NOMO-1 (cell line): ENCODE measurements at regions not wholly inside any gene's neighbourhood (a gene's known extent, or its start where the extent isn't known, plus 50 kb on each side); places are given as distances from the start of the nearest gene placed in this dataset.
A peak's percentile ranks its signal among the peaks of the same experiment; 100 is the strongest.
"Not testable (repeated sequence)": the region's sequence is repeated elsewhere in the genome, so short reads cannot be mapped to it uniquely, and the experiment has no call there.

ENCODE experiments used
- DNase-seq, 2 experiments: peaks; one replicate each; lab custom pipeline; 2025; ENCODE audit not compliant: unreplicated experiment in 2 of 2; lab: John Stamatoyannopoulos, UW

DNA sequence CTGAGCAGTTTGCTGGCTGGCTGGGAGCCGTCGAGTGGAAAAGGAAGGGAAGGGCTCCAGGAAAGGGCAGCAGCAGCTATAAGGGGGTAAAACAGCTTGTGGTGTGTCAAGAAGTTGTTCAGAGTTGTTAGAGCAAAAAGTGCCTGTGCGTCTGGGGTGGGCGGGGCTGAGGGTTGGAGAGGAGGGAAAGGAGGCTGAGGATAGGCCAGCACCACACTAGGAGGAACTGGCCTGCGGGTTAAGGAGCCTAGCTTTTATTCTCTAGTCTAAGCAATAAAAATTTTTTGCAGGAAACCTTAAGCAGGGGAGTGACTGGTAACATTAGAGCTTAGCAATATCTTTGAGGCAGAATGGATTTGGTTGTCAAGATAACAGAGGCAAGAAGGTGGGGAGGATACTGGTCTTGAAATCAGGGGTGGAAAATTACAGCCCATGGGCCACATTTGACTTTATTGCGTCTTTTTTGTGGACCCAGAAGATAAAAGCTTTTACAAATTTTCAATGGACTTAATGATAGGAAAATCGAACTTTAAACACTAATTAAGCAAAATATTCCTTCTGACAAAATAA lies 134.5 kb upstream of the AADACL2 start:
- no peak for DNase-seq

DNA sequence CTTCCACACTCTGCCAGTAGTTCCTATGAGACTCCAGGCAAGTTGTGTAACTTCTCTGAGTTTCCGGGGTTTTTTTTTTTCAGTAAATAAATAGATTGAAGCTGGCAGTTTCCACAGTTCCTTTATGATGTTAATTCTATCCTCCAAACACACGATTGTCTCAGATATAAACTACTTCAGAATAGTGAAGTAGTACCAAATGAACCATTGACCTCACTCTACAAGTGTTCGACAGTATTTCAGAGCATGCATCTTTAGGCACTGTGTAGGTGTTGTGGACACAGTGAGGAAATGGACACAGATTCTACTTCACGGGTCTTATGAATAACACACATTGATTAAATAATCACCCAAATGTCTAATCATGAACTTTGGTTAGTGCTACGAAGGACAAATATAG lies 136.1 kb upstream of the IGSF10 start:
- no peak for DNase-seq

DNA sequence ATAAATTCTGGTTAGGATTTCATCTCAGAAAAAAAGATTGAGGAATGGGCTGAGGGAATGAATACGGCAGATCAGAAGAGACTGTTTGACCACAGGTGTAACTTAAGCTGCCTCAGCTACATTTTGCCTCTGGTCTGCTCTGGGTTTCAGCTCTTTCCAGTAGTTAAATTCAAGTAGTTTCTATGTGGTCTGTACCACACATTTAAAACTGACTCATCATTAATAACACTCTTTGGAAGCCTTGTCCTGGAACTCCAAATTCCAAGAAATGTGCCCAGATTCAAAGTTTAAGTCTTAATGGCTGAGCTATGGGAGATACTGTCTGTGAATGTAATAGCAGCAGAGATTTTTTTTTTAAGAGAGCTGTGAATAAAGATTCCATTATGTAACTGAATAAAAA lies 133.1 kb upstream of the IGSF10 start:
- DNase-seq = no peak

DNA sequence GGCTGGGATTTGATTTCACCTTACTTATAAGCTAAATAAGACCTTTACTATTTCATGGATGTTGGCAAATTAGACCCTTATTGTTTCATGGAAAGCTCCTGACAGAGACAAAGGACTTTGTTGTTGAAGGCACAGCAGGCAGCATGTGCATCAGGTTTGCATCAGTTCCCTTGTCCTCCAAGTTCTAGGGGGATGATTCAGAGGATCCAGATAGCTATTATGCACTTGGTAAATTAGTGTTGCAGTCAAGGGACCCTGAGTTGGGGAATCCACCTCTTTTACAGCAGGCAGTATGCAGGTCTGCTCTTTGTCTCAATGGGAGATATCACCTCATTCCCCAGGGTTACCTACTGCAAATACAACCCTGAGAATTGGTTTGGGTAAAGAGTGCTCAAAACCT lies 131.4 kb upstream of the IGSF10 start:
- DNase-seq = no peak

DNA sequence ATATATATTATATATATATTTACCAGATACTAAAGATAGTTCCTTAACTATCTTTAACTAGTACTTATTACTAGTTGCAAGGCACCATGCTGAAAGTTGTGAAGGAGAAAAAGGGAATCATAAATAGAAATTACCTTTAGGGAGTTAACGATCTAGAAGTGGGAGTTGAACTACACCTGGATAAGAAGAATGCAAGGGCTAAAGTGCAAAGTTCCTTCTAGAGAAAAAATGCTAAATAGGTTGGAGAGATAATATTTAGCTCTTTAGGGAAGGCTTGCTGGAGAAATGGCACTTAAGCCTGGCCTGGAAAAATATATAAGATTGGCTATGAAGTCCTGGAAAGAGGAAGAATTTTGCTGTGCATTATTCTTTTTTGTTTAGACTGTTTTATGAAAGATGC lies 130.6 kb upstream of the IGSF10 start:
- DNase-seq = no peak

DNA sequence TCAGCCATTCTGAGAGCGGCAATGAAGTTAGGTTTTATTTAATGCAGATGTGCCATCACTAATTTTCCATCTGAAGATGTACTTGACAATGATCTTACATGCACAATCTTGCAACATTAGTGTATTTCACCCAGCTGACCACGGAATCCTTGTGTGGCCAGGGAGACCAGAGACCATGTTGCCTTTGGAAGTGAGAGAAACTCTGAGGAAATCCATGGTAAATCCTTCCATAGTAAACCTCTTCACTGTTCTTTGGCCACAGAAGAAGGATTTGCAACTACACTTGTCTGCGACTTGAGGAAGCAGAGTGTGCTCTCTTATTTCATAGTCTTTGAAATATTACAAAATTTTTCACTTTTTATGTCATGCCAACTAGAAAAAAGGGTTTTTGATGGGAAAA lies 128.4 kb upstream of the IGSF10 start:
- DNase-seq = no peak

DNA sequence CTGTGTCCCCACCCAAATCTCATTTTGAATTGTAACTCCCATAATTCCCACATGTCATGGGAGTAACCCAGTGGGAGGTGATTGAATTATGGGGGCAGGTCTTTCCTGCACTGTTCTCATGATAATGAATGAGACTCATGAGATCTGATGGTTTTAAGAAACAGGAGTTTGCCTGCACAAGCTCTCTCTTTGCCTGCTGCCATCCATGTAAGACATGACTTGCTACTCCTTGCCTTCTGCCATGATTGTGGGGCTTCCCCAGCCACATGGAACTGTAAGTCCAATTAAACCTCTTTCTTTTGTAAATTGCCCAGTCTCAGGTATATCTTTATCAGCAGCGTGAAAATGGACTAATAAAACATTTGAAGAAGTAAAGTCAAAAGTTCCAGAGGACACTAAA lies 126.8 kb upstream of the IGSF10 start:
- DNase-seq = not testable (repeated sequence)

DNA sequence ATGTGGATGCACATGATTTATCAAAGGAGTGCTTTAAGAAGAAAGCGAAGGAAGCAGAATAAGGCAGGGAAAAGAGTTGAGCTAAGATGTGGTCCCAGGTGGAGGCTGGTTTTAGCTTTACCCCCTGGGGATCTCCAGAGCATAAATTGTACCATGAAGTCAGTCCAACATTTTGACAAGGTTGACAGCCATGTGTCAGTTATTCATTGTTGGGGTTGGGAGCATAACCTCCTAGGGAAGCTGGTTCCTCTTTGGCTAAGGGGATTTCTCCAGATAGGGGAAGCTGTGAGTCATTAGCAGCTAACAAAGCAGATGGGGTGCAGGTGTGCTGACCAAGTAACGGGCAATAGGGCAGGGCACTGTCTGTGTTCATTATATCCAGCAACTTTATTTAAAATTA lies 123.7 kb upstream of the IGSF10 start:
- peak; percentile 3 to 24 for DNase-seq

DNA sequence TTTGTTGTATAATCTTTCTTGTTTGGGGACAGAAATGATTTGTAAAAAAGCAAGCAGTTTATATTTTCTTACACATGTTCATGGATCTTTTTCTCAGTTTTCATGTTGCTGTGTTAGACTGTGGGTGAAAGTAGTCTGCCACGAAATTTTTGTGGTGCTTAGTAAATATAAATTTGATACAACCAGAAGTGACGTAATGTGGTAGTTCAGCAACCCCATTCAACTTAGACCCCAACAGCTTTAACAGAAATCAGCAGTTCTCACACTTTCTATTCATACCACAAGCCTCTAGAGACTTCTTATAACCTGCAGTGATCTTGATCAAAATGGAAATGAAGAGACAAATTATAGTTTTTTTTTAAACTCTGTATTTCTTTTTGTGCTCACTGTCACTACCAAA lies 120.2 kb upstream of the IGSF10 start:
- DNase-seq = no peak

DNA sequence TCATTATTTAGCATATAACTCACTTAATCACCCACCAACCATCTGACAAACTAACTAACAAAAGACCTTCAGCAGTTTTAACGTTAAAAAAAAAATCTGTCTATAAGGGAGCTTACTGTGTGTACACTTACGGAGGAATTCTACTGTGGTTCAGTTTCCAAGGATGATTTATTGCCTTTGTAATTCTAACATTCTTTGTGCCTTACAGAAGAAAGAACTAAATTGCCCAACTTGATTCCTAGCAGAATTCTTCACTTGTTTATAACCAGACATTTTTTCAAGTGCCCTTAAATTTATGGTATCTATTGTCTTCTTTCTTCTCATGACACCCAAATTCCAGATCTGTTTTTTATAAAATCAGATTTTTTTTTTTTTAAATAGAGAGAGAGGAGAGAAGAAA lies 119.7 kb upstream of the IGSF10 start:
- peak; percentile 1 to 28 for DNase-seq

DNA sequence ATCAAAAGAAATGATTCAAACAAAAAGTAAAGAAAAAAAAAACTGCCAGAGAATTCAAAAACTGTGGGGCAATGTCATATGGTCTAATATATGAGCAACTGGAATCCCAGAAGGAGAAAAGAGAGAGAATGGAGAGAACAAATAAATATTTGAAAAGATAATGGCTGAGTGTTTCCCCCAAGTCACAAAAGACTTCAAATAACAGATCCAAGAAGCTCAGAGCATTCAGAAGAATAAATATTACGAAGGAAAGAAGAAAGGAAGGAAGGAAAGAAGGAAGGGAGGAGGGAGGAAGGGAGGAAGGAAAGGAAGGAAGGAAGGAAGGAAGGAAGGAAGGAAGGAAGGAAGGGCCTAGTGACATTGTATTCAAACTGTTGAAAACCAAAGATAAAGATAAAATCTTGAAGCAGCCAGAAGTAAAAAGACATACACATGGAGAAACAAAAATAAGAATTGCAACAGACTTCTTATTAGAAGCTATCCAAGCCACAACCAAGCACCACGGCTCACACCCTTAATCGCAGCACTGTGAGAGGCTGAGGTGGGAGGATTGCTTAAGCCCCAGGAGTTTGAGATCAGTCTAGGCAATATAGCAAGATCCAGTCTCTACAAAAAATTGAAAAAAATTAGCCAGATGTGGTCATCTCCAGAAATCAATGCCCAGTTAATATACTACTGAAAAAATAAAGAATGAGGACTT lies 118.9 kb upstream of the IGSF10 start:
- peak; percentile 44 to 50 for DNase-seq

DNA sequence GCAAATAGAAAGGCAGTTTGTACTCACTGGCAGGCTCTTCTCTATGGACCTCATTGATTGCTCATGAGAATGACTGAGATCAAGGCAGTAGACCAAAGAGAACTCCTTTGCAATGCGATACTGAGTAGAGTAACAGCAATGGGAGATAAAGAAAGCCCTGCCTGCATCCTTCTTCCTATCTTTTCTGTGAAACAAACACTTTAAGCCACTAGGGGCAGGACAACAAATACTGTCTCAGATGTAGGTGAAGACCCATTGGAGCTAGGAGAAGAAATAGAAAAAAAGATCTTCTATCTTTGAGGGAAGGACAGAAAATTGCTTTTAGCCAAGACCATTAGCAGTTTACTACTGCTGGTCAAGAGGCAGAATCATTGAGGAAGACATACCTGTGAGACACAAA lies 117.6 kb upstream of the IGSF10 start:
- no peak for DNase-seq

DNA sequence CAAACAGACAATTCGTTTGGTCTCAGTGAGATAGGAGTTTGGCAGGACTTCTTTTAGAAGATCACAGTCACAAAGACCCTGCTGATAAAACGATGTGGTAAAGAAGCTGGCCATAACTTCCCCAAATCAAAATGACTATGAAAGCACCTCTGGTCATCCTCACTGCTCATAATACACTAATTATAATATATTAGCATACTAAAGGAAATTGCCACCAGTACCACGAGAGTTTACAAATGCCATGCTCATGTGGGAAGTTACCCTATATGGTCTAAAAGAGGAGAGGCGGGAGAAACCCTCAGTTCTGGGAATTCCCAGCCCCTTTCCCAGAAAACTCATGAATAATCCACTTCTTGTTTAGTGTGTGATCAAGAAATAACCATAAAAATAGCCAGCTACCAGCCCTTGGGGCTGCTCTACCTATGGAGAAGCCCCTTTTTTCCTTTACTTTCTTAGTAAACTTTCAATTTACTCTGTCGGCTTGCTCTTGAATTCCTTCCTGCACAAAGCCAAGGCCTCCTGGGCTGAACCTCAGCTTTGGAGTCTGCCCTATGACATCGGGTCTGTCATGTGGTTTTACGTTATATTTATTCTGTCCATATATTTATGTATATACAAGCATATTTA lies 115.8 kb upstream of the IGSF10 start:
- DNase-seq = no peak

DNA sequence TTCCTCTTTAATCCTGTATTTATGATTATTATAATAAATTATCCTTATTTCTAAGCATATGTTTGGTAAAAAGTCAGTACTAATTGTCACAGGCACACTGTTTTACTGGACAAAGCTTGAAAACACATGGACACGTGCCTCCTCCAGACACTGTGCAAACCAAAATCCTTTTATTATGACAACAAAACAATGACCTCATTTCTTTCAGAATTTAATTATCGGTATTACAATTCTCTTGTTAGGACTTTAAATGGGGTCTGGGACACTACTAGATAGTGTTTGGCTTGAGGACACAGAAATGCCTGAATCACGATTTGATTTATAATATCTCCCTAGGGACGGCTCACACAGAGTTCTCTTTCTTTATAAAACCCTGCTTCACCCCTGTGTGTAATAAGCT lies 107.3 kb upstream of the IGSF10 start:
- DNase-seq = no peak

DNA sequence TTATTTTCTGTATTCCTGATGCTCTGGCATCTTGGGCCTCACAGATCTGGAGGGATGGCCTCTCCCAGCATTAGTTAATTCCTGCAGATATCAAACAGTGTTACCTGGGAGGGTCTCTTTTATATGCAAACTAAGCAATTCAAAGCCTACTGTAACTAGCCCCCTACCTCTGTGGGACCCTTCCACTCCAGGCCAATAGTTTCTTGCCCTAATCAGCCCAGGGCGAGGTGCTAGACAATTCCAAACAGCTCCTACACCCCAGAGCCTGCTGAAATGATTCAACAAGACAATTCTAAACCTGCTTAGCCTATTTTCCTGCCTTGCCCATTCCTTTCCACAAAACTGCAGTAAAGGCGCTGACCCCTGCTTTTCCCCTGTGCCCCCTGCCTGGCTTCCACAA lies 106.6 kb upstream of the IGSF10 start:
- no peak for DNase-seq

DNA sequence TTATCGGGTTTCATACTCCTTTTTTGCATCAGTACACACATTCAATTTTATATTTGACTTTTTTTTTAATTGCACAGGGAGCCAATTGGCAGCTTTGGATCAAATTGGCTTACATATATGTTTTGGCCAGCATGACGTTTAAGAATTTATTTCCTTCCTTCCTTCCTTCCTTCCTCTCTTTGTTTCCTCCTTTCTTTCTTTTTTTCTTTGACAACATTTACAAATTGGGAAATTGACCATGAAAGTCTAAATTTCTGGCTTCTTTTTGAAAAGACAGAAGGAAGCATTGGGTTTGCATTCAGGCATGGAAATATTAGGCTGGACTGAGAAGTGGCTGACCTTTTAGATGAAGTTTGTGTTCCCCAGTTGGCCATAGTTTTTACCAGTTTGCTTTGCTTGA lies 103.4 kb upstream of the IGSF10 start:
- no peak for DNase-seq

DNA sequence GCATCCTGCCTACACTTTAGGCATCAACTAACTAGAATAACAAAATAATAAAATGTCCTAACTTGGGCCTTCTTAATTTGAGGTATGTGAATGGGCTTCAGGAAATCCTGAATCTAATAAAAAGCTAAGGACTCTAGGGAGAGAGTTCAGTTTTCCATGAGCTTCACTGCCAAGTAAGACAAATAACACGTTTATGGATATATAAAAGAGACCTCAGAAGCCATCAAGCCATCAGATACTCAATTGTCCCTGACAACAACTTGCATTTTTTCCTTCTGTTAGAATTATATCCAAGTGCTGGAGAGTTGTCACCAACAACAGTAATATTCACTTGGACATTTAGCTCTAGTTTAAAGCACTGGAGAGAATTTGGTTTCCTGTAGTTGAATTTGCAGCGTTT lies 102.4 kb upstream of the IGSF10 start:
- no peak for DNase-seq

DNA sequence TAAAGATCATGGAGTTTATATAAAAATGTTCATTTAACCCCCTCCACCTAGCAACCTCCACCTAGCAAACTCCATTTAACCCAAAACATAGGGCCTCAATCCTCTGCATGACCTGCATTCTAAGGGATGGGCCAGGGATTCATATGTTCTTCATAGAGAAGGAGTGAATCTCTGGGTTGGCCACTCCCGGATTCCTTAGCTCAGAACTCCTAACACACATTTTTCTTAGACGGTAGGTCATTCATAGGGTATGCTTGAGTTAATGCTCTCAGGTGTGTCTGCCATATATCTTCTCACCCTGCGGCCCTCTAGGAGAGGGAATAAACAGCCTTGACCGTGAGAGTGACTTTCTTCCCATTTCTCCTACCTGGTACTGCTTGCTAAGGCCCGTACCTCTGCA lies 102.0 kb upstream of the IGSF10 start:
- DNase-seq = no peak

DNA sequence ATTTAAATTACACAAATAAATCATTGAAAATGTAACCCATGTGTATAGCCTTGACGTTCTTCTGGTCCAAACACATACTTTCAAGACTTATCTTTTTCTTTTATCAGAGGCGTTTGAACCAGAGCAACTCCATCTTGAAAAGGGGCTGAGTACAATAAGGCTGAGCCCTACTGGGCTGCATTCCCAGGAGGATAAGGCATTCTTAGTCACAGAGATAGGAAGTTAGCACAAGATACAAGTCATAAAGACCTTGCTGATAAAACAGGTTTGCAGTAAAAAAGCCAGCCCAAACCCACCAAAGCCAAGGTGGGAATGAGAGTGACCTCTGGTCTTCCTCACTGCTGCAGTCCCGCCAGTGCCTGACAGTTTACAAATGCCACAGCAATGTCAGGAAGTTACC lies 101.0 kb upstream of the IGSF10 start:
- DNase-seq = no peak

DNA sequence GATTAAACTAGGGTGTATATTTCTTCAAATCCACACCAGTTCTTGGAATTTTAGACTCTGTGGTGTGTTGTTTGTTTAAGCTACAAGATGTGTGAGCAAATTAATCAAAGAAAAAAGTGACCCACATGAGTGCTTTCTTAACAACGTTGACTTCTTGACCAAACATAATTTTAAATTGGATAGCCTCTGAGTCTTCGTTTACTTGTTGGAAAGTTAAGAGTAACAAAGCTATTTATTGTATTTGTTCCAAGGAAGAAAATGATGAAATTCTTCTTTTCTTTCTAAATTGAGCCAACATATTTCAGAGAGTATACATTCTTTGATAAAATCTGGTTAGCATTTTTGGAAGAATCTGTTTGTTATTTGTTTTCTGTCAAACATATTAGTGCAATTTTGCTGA lies 99.9 kb upstream of the IGSF10 start:
- DNase-seq = no peak

DNA sequence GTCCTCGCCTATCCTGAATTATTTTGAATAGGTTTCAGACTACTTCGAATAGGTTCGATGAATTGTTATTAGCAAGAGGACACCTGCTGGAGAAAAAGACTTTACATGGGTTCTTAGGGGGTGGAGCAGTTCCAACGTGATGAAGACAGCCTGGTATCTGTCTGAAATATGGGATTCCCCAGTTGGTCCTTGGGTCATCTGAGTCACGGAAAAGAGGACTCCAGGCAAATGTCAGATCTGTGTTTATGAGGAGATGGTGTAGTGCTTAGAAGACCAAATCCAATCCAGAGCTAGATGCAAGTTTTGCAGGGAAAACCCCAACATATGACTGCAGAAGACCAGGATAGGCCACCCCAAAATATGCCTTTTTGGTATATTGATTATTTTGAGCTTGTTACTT lies 98.9 kb upstream of the IGSF10 start:
- DNase-seq = no peak

DNA sequence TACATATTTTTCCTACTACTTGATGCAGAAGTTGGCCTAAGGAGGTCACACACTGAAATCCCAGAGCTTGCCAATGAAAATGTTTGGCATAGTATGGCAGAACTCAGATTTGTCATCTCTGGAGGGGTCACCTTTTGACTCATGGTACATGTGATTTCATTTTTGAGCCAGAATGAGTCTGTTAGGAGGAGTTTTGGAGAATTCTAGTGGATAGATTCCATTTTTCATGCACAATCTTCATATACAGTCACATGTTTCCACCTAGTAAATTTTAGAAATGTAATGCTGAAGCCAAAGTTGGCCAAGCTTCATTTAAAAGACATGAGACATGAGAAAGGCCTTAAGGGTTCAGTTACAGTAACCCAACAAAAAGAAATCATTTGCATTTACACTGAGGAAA lies 97.8 kb upstream of the IGSF10 start:
- no peak for DNase-seq
